BLaER1 treated with 17β-estradiol and CSF1 and Interleukin-3, amounts not matched to agents 10 nM and 100 nM (cell line): ENCODE measurements at regions not wholly inside any gene's neighbourhood (a gene's known extent, or its start where the extent isn't known, plus 50 kb on each side); places are given as distances from the start of the nearest gene placed in this dataset.
A peak's percentile ranks its signal among the peaks of the same experiment; 100 is the strongest.

Experiments
- H3K27ac ChIP-seq, 11 experiments: shearing (Covaris generic); formaldehyde crosslinking; 2 replicates each; pipeline ENCODE4 v1.8.1; 2022
- H3K27me3 ChIP-seq, 11 experiments: shearing (Covaris generic); formaldehyde crosslinking; 2 replicates each; pipeline ENCODE4 v1.8.1; 2022
- H3K36me3 ChIP-seq, 11 experiments: shearing (Covaris generic); formaldehyde crosslinking; 2 replicates each; pipeline ENCODE4 v1.8.1; 2022
- H3K4me1 ChIP-seq, 10 experiments: shearing (Covaris generic); formaldehyde crosslinking; 2 replicates each; pipeline ENCODE4 v1.8.1; 2022
- H3K4me2 ChIP-seq, 11 experiments: shearing (Covaris generic); formaldehyde crosslinking; 2 replicates each; pipeline ENCODE4 v1.8.1; 2022
- H3K4me3 ChIP-seq, 10 experiments: shearing (Covaris generic); formaldehyde crosslinking; 2 replicates each; pipeline ENCODE4 v1.8.1; 2022
- H3K9ac ChIP-seq, 11 experiments: shearing (Covaris generic); formaldehyde crosslinking; 2 replicates each; pipeline ENCODE4 v1.8.1; 2022
- H3K9me3 ChIP-seq, 11 experiments: shearing (Covaris generic); formaldehyde crosslinking; replicated peaks in 1 of 11; 2 replicates each; pipeline ENCODE4 v1.8.1; 2022
- H4K20me1 ChIP-seq, 11 experiments: shearing (Covaris generic); formaldehyde crosslinking; 2 replicates each; pipeline ENCODE4 v1.8.1; 2022
- Cebpa-rat ChIP-seq, 11 experiments: shearing (Covaris generic); IDR thresholded peaks; 2 replicates each; pipeline ENCODE4 v1.8.1; 2022

DNA sequence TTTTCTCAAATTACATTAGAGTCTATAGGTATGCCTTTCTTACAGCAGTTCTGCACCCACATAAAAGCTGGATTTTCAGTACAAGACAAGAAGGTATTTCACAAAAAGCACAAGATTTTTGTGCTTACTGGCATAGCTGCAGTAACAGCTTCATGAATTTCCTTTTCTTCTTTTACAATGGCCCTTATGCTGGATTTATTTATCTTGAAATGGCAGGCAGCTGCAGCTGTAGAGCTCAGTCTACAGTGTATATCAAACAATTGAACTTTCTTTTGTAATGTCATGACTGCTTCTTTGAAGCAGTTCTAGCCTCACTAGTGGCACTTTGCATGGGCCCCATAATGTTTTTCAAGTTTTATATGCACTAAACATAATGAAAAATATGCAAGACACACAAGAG lies 510.2 kb downstream of the KCNT2 start:
- Histone ChIP-seq H3K27ac (no peak overlapping the region), H3K4me1 (no peaks in the 10 kb centered on the region), H4K20me1 (no peaks in the 10 kb centered on the region), H3K9ac (no peak overlapping the region), H3K4me3 (no peak overlapping the region), H3K4me2 (no peak overlapping the region), H3K9me3 (peaks cover 20 to 30% (median 24%) of the 10 kb centered on the region in 11 experiments), H3K36me3 (no peaks in the 10 kb centered on the region), H3K27me3 (no peaks in the 10 kb centered on the region)
- TF ChIP-seq Cebpa-rat (IDR thresholded peaks at IDR 0.05) = no peak

GRCh38 chr1:196094821-196095220 lies 513.4 kb downstream of the KCNT2 start:
- no peaks in the 10 kb centered on the region; a peak in 2 of 20 replicates for H3K4me1 ChIP-seq
- no peaks in the 10 kb centered on the region for H4K20me1 ChIP-seq
- no peak overlapping the region for H3K27ac ChIP-seq
- H3K9ac ChIP-seq = no peak overlapping the region
- no peak overlapping the region for H3K4me3 ChIP-seq
- no peaks in the 10 kb centered on the region for H3K36me3 ChIP-seq
- TF ChIP-seq Cebpa-rat (IDR thresholded peaks at IDR 0.05) = no peak
- peaks cover 0 to 5% (median 1%) of the 10 kb centered on the region in 11 experiments; a peak in 7 of 22 replicates for H3K9me3 ChIP-seq
- H3K4me2 ChIP-seq = no peak overlapping the region
- H3K27me3 ChIP-seq = no peaks in the 10 kb centered on the region

DNA sequence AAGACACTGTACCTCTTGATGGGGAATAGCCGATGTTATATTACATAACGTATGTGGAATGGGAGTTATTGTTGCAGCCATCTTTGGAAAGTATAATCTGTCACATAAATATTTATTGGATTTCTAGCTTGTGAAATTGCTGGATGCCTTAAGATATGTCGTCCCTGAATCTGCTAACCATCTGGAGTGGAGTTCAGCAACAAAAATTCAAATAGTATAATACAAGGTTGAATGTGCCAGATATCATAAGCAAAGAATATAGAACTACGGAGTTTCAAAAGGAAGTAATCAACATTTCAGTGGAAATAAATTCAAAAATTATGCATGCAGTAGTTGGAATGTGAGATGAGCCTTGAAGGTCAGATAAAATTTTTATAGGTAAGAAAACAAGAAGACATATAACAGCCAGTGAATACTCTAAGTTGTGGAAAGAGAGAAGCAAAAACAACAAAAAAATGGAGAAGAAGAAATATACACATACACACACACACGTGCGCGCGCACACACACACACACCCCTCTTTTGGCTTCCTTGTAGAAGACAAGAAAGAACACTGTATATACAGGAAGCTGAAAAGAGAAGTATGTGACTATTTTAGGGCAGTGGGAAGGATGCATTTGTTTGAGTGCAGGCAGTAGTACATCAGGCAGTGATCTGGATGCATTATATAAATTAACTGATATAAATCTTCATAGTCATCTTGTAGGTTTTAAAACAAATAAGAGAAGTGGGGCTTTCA lies 516.7 kb downstream of the KCNT2 start:
- H3K9me3 ChIP-seq = no peaks in the 10 kb centered on the region
- H3K9ac ChIP-seq = no peak overlapping the region
- H3K4me3 ChIP-seq = no peak overlapping the region
- no peaks in the 10 kb centered on the region for H4K20me1 ChIP-seq
- H3K4me1 ChIP-seq = no peaks in the 10 kb centered on the region; a peak in 2 of 20 replicates
- H3K36me3 ChIP-seq = no peaks in the 10 kb centered on the region
- no peak overlapping the region for H3K4me2 ChIP-seq
- no peak for TF ChIP-seq Cebpa-rat (IDR thresholded peaks at IDR 0.05)
- H3K27ac ChIP-seq = no peak overlapping the region
- H3K27me3 ChIP-seq = no peaks in the 10 kb centered on the region

GRCh38 chr1:196090226-196090625 lies 518.0 kb downstream of the KCNT2 start:
- no peak overlapping the region for H3K9ac ChIP-seq
- H3K27me3 ChIP-seq = no peaks in the 10 kb centered on the region
- H3K4me2 ChIP-seq = no peak overlapping the region
- no peaks in the 10 kb centered on the region for H3K9me3 ChIP-seq
- no peaks in the 10 kb centered on the region for H3K36me3 ChIP-seq
- H4K20me1 ChIP-seq = no peaks in the 10 kb centered on the region
- no peak overlapping the region for H3K4me3 ChIP-seq
- H3K4me1 ChIP-seq = no peaks in the 10 kb centered on the region; a peak in 2 of 20 replicates
- H3K27ac ChIP-seq = no peak overlapping the region
- TF ChIP-seq Cebpa-rat (IDR thresholded peaks at IDR 0.05) = no peak

DNA sequence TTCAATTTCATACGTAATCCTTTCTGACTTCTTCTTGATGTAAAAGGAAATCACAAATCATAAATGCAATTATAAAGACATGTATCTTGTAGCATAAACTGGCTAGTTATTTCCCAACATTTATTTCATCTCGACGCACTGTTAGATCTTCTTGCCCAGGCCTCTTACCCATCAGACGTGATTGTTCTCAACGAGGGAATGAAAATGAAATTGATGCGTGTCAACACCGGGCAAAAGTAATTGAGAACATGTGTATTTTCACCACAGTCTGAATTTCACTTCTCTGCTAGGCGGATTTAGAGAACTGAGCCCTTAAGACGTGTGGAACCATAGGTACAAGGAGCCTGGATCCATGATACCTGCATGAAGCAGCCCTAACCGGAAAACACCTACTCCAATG lies 519.7 kb downstream of the KCNT2 start:
- no peaks in the 10 kb centered on the region for H3K27me3 ChIP-seq
- no peaks in the 10 kb centered on the region for H3K9me3 ChIP-seq
- no peak overlapping the region for H3K27ac ChIP-seq
- no peaks in the 10 kb centered on the region for H4K20me1 ChIP-seq
- H3K9ac ChIP-seq = no peak overlapping the region
- H3K4me3 ChIP-seq = no peak overlapping the region
- no peaks in the 10 kb centered on the region; a peak in 2 of 20 replicates for H3K4me1 ChIP-seq
- H3K4me2 ChIP-seq = no peak overlapping the region
- H3K36me3 ChIP-seq = no peaks in the 10 kb centered on the region
- no peak for TF ChIP-seq Cebpa-rat (IDR thresholded peaks at IDR 0.05)

DNA sequence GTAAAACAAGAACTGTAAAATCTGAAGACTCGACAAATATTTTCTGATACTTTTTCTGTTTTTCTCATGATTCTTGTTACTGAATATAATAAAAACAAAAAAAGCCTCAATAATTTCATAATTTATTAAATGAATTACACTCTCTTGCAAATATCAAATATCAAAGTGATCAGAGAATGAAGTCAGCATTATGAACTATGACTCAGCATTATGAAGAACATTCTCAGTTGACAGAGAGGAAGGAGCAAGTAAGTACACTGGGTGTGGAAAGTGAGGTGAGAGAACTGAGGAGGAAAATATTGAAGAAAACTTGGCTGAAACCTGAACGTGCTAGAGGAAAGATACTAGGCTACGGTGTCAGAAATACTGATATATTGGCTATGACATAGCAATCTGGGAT lies 529.5 kb downstream of the KCNT2 start:
- no peaks in the 10 kb centered on the region for H3K36me3 ChIP-seq
- H3K9me3 ChIP-seq = no peaks in the 10 kb centered on the region
- no peak overlapping the region for H3K4me3 ChIP-seq
- H3K4me2 ChIP-seq = no peak overlapping the region
- no peaks in the 10 kb centered on the region for H3K27me3 ChIP-seq
- no peak overlapping the region; a peak in 1 of 22 replicates for H3K27ac ChIP-seq
- TF ChIP-seq Cebpa-rat (IDR thresholded peaks at IDR 0.05) = no peak
- no peak overlapping the region for H3K9ac ChIP-seq
- no peaks in the 10 kb centered on the region for H3K4me1 ChIP-seq
- no peaks in the 10 kb centered on the region for H4K20me1 ChIP-seq

DNA sequence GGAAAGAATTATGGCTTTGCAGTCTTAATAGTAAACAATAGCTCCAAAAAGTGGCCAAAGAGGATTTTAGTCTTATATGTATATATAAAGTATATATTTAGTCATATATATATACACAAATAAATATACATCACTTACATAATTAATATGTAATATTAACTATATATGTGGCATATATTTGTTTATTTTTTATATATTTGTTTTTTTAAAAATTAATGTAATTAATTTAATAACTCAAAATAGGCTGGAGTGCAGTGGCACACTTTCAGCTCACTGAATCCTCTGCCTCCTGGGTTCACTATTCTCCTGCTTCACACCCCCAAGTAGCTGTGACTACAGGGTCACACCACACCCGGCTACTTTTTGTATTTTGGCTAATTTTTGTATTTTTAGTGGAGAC lies 532.6 kb downstream of the KCNT2 start:
- TF ChIP-seq Cebpa-rat (IDR thresholded peaks at IDR 0.05) = no peak
- H3K27ac ChIP-seq = no peak overlapping the region
- no peak overlapping the region for H3K4me3 ChIP-seq
- H4K20me1 ChIP-seq = no peaks in the 10 kb centered on the region
- H3K9me3 ChIP-seq = no peaks in the 10 kb centered on the region
- peaks cover 0 to 6% (median 0%) of the 10 kb centered on the region in 10 experiments; a peak in 3 of 20 replicates for H3K4me1 ChIP-seq
- no peaks in the 10 kb centered on the region for H3K36me3 ChIP-seq
- no peak overlapping the region for H3K4me2 ChIP-seq
- H3K27me3 ChIP-seq = no peaks in the 10 kb centered on the region
- no peak overlapping the region for H3K9ac ChIP-seq

DNA sequence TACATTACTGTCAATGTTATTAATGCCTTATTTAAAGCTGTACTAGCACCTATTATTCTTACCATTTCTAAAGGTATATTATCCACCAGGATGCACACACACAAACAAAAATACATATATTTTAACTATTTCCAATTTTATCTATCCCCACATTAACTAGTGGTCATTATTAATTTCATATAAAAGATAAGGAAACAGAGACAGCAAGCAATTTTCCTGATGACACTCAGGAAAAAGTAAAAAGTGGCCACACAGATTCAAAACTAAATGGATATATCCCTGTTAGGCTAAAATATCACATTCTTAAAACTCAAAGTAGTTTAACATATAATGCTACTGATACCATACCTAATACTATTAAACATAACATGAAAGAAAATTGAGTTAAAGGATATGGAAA lies 534.1 kb downstream of the KCNT2 start:
- no peak overlapping the region for H3K4me2 ChIP-seq
- no peak overlapping the region for H3K27ac ChIP-seq
- no peaks in the 10 kb centered on the region for H3K36me3 ChIP-seq
- no peaks in the 10 kb centered on the region for H4K20me1 ChIP-seq
- H3K27me3 ChIP-seq = no peaks in the 10 kb centered on the region
- no peak overlapping the region for H3K9ac ChIP-seq
- no peak overlapping the region for H3K4me3 ChIP-seq
- TF ChIP-seq Cebpa-rat (IDR thresholded peaks at IDR 0.05) = no peak
- peaks cover 0 to 6% (median 0%) of the 10 kb centered on the region in 10 experiments; a peak in 3 of 20 replicates for H3K4me1 ChIP-seq
- H3K9me3 ChIP-seq = no peaks in the 10 kb centered on the region

DNA sequence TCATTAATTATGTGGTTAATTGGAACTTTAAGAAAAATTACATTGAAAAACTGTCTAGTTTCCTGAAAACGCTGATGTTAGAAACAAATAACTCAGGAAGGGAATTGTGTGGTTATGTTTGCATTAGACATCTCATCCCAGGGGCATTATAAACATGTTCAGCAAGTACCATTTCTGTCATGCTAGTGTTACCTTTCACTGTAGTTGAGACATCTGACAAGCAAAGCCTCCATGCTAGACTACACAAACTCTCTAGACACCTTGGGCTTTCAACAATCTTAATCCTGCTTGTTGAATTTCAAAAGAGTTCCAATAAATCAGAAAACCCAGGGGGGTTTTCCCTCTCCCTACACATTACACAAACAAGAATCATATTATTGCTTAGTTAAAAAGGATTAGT lies 536.8 kb downstream of the KCNT2 start:
- Histone ChIP-seq H3K36me3 (no peaks in the 10 kb centered on the region), H4K20me1 (no peaks in the 10 kb centered on the region), H3K4me2 (peak overlapping the region in 2 of 11 experiments; percentile 7 to 34; a peak in 2 of 22 replicates), H3K9ac (no peak overlapping the region), H3K4me1 (peaks cover 0 to 6% (median 0%) of the 10 kb centered on the region in 10 experiments; a peak in 3 of 20 replicates), H3K4me3 (no peak overlapping the region), H3K27ac (no peak overlapping the region), H3K27me3 (no peaks in the 10 kb centered on the region), H3K9me3 (no peaks in the 10 kb centered on the region)
- no peak for TF ChIP-seq Cebpa-rat (IDR thresholded peaks at IDR 0.05)

- no peak overlapping the region for H3K27ac ChIP-seq
- H3K36me3 ChIP-seq = no peaks in the 10 kb centered on the region
- no peak overlapping the region for H3K4me3 ChIP-seq
- TF ChIP-seq Cebpa-rat (IDR thresholded peaks at IDR 0.05) = no peak
- H3K4me2 ChIP-seq = no peak overlapping the region
- H3K4me1 ChIP-seq = peaks cover 0 to 6% (median 0%) of the 10 kb centered on the region in 10 experiments; a peak in 3 of 20 replicates
- H3K27me3 ChIP-seq = no peaks in the 10 kb centered on the region
- H3K9ac ChIP-seq = no peak overlapping the region
- H4K20me1 ChIP-seq = no peaks in the 10 kb centered on the region
- H3K9me3 ChIP-seq = no peaks in the 10 kb centered on the region
Measured at GRCh38 chr1:196070940-196071339, 537.3 kb downstream of the KCNT2 start.
